Ovary (tissue), 7 donors: ENCODE measurements at regions not wholly inside any gene's neighbourhood (a gene's known extent, or its start where the extent isn't known, plus 50 kb on each side); places are given as distances from the start of the nearest gene placed in this dataset.
A peak's percentile ranks its signal among the peaks of the same experiment; 100 is the strongest.

Experiments
- DNase-seq, 5 donors: peaks; one replicate each; pipeline ENCODE4 v3.0.0-alpha.2; 2019 to 2020
- H3K27ac ChIP-seq, 2 donors: fragments of 200-600 bp; one replicate each; pipeline versions ENCODE4 v1.5.1 to v1.8.0; 2019 to 2022
- H3K27me3 ChIP-seq: fragments of 200-600 bp; one replicate; pipeline ENCODE4 v1.8.0; 2022
- H3K36me3 ChIP-seq: fragments of 200-600 bp; sonication (generic); one replicate; pipeline ENCODE4 v1.5.1; 2019
- H3K4me1 ChIP-seq: one replicate; pipeline ENCODE4 v1.8.1; 2013; ENCODE audit warnings: mild to moderate bottlenecking, moderate library complexity; ENCODE audit not compliant: insufficient read depth
- H3K4me3 ChIP-seq: fragments of 200-600 bp; sonication (generic); one replicate; pipeline ENCODE4 v1.5.1; 2017
- H3K9me3 ChIP-seq, 2 donors: fragments of 200-600 bp in 1 of 2; sonication (generic) in 1 of 2; one replicate each; pipeline versions ENCODE4 v1.5.1 to v1.8.1; 2013 to 2019; ENCODE audit warnings: mild to moderate bottlenecking in 1 of 2, moderate library complexity in 1 of 2
- EP300 ChIP-seq: sonication (generic); formaldehyde crosslinking; IDR thresholded peaks from one replicate; pipeline ENCODE4 v1.6.1; 2017; ENCODE audit warnings: antibody characterized with exemption
- POLR2A ChIP-seq: fragments of 450-650 bp; IDR thresholded peaks from one replicate; pipeline ENCODE4 v1.6.1; 2017; ENCODE audit warnings: antibody characterized with exemption, mild to moderate bottlenecking, moderate library complexity
- WGBS, 3 donors: extraction: QIAGEN DNeasy Blood & Tissue Kit in 1 of 3; methylation state at CpG; one replicate each; pipeline versions ENCODE4 v1.1.5 to v1.1.7; 2013 to 2017; 5-methylcytosine and 5-hydroxymethylcytosine counted together
- intact Hi-C, 4 donors: fragments of 100-400 bp; cut with DNase I; formaldehyde crosslinking; loops; one replicate each; pipeline versions ENCODE4 v1.11.0 to v1.15.1; 2022 to 2023
- TF ChIP-seq, protein P1 (sequence below), 3 donors: fragments of 450-650 bp in 2 of 3; fragments of 200-600 bp in 1 of 3; IDR thresholded peaks; one replicate each; pipeline versions ENCODE4 v1.5.1 to v1.8.0; 2016 to 2022; ENCODE audit warnings: antibody characterized with exemption in 3 of 3, mild to moderate bottlenecking in 1 of 3
- donor health status: DM: no; HTN: no; CAD: no; lungs with moderate emphysema.
- donor health status: DM: no; HTN: no; CAD: no.
- donor health status: Bipolar disorder and iron deficiency.
- donor health status: DM: no; HTN: no; CAD: no.
- donor health status: DM: yes; HTN: yes; CAD: no.

DNA sequence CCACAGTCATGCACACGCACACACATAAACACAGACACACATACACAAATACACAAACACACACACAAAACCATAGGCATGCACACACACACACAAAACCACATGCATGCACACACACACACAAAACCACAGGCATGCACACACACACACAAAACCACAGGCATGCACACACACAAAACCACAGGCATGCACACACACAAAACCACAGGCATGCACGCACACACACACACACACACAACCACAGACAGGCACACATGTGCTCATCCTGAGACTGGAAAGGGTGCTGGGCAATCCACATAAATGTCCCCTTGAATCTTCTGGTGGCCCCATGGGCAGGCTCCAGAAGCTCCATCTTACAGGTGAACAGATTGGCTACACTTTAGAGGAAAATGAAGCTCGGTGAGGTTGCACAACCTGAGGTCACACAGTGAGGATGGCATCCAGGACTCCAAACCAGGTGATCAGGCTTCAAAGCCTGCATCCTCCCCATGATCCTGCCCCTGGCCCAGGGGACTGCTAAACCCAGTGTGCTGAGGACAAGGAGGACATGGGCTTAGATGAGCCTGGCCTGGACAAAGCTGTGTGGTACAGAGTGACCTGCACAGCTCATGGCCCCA, 144.8 kb downstream of the GADD45G start:
- Histone ChIP-seq H3K4me1 (peaks cover 12% of the 10 kb centered on the region), H3K36me3 (no peaks in the 10 kb centered on the region), H3K9me3 (no peaks in the 10 kb centered on the region), H3K27me3 (no peaks in the 10 kb centered on the region), H3K27ac (no peak overlapping the region), H3K4me3 (no peak overlapping the region)
- intact Hi-C loops, result no loop called here
- TF ChIP-seq, protein P1, sequence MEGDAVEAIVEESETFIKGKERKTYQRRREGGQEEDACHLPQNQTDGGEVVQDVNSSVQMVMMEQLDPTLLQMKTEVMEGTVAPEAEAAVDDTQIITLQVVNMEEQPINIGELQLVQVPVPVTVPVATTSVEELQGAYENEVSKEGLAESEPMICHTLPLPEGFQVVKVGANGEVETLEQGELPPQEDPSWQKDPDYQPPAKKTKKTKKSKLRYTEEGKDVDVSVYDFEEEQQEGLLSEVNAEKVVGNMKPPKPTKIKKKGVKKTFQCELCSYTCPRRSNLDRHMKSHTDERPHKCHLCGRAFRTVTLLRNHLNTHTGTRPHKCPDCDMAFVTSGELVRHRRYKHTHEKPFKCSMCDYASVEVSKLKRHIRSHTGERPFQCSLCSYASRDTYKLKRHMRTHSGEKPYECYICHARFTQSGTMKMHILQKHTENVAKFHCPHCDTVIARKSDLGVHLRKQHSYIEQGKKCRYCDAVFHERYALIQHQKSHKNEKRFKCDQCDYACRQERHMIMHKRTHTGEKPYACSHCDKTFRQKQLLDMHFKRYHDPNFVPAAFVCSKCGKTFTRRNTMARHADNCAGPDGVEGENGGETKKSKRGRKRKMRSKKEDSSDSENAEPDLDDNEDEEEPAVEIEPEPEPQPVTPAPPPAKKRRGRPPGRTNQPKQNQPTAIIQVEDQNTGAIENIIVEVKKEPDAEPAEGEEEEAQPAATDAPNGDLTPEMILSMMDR (IDR thresholded peaks at IDR 0.05), result no peak
- TF ChIP-seq EP300 (no peak), POLR2A (no peak)
- WGBS, 3 donors, result 85 to 94% (median 93%) methylated on average over 3 of the region's 3 CpGs
- DNase-seq, result no peak

DNA sequence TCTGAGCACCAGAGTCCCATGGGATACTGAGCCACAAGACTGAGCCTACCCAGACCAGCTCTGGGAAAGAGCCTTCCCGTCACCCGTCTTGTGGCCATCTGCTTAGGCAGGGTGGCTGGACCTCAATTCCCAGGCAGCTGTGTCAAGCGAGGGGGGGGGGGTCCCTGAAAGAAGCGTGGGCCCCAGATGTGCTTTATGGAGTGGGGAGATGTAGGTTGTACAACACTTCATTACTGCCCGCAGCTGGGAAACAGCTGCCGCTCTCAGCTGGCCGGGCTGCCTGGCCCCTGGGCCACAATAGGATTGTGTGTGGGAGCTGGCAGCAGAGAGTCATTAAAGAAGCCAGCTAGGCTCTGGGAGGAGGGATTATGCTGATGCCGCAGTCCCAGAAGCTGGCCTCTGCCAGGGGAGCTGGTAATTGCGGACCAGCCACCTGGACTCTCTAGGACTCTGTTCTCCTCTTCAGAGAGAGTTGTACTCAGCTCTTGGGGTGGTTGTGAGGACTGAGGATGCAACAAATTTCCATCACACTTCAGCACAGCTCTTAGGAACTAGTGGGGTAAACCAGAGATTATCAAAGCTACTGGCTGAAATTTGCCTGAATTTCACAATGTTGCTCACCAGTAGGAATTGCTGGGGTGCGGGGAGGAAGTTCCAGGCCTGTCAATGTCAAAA, 145.4 kb downstream of the GADD45G start:
- peak overlapping the region in 1 of 2 donors; percentile 40 for H3K27ac ChIP-seq

DNA sequence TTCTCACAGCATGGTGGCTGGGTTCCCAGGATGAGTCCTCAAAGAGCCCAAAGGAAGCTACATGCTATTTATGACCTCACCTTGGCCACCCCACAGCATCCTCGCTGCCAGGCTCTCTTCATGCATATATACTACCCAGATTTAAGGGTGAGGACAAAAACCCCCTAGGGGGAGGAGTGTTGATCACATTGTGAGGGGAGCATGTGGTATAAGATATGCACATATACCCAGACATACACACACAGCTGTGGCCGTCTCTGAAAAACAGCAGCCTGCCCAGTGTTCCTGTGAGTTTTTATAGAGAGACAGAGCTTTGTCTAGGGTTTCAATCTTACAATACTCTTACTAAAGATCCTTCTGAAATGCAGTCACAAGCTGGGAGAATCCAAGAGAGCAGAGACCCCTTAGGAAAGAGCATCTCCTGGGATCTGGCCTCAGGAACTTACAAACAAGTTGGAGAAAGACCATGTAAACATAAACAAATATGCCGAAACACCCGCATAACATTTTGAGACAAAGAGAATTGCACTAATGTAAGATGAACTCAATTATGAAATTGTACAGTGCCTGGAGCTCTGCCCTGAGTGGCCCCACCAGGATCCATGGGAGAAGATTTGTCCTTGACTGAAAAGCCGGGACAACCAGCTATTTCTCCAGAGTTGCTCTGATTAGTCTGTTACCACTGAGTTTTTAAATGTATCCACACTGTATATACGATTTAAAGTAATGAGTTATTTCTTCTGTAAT, 146.4 kb downstream of the GADD45G start:
- no peaks in the 10 kb centered on the region for H3K9me3 ChIP-seq
- DNase-seq, result peak in 1 of 5 donors; percentile 49
- no peaks in the 10 kb centered on the region for H3K27me3 ChIP-seq
- WGBS, 3 donors, result 42 to 63% (median 55%) methylated on average over 6 of the region's 6 CpGs
- intact Hi-C loops, result no loop called here
- no peak overlapping the region for H3K4me3 ChIP-seq
- H3K36me3 ChIP-seq, result no peaks in the 10 kb centered on the region
- TF ChIP-seq EP300 (no peak), POLR2A (no peak)
- TF ChIP-seq, protein P1 (IDR thresholded peaks at IDR 0.05), result no peak
- H3K4me1 ChIP-seq, result peaks cover 12% of the 10 kb centered on the region
- peak overlapping the region in 1 of 2 donors; percentile 40 for H3K27ac ChIP-seq

More for the DNA sequence above, 145.4 kb downstream of the GADD45G start:
- WGBS, 3 donors, result 22 to 51% (median 27%) methylated on average over 10 of the region's 10 CpGs
- H3K4me3 ChIP-seq, result no peak overlapping the region
- no peaks in the 10 kb centered on the region for H3K9me3 ChIP-seq
- H3K27me3 ChIP-seq, result no peaks in the 10 kb centered on the region
- no peaks in the 10 kb centered on the region for H3K36me3 ChIP-seq
- DNase-seq, result peak; percentile 31 to 69 (median 54)
- intact Hi-C loops, result no loop called here
- H3K4me1 ChIP-seq, result peaks cover 12% of the 10 kb centered on the region
- TF ChIP-seq, protein P1 (IDR thresholded peaks at IDR 0.05), result no peak
- TF ChIP-seq EP300 (no peak), POLR2A (no peak)

DNA sequence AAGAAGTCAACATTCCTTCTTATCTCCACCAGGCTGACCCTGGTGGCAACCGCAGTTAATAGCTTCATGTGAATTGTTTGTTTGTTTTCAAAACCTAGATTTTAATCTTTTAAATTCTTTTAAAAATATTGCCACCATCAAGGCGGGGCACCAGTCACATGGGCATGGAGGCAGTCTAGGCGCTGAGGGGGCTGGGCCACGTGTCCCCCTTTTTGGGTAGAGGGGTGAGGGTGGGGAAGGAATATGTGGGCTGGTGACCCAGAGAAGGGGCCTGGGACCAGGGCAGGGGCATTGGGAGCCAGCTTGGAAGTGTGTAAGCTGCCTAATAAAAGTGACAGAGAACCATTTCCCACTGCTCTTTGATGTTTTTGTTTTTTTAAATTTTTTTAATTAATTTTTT, 147.3 kb downstream of the GADD45G start:
- no peaks in the 10 kb centered on the region for H3K36me3 ChIP-seq
- WGBS, 3 donors, result 85 to 92% (median 86%) methylated on average over 4 of the region's 4 CpGs
- H3K4me3 ChIP-seq, result no peak overlapping the region
- H3K27me3 ChIP-seq, result no peaks in the 10 kb centered on the region
- peaks cover 16% of the 10 kb centered on the region for H3K4me1 ChIP-seq
- H3K9me3 ChIP-seq, result no peaks in the 10 kb centered on the region
- no peak for DNase-seq
- no peak overlapping the region for H3K27ac ChIP-seq
- TF ChIP-seq EP300, result no peak
- TF ChIP-seq POLR2A, result no peak
- TF ChIP-seq, protein P1 (IDR thresholded peaks at IDR 0.05), result no peak
- intact Hi-C loops, result no loop called here
